Left colon (tissue), 2 donors: ENCODE measurements at regions not wholly inside any gene's neighbourhood (a gene's known extent, or its start where the extent isn't known, plus 50 kb on each side); places are given as distances from the start of the nearest gene placed in this dataset.
"Not testable (repeated sequence)": the region's sequence is repeated elsewhere in the genome, so short reads cannot be mapped to it uniquely, and the experiment has no call there.

Experiments used
- ATAC-seq: fragments of 200-7000 bp; cut with Tn5 transposase; one replicate; pipeline ENCODE4 v1.9.1; 2020; ENCODE audit warnings: mild to moderate bottlenecking, moderate library complexity
- DNase-seq, 2 donors: peaks; one replicate each; pipeline ENCODE4 v3.0.0-alpha.2; 2020
- intact Hi-C, 2 donors: fragments of 100-400 bp; cut with DNase I in 1 of 2; cut with micrococcal nuclease in 1 of 2; formaldehyde crosslinking; loops; one replicate each; pipeline versions ENCODE4 v1.11.2 to v1.14.0; 2022; cut with DNase I, micrococcal nuclease
- donor health status: DM: no; HTN: no; CAD: no.
- donor health status: DM: yes; HTN: yes; CAD: no.

DNA sequence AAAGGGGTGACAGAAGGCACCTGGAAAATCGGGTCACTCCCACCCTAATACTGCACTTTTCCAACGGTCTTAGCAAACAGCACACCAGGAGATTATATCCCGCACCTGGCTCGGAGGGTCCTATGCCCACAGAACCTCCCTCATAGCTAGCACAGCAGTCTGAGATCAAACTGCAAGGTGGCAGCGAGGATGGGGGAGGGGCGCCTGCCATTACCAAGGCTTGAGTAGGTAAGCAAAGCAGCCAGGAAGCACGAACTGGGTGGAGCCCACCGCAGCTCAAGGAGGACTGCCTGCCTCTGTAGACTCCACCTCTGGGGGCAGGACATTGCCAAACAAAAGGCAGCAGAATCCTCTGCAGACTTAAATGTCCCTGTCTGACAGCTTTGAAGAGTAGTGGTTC, 101.8 kb downstream of the TBX20 start:
- ATAC-seq, intact Hi-C loops: not testable (repeated sequence)
- DNase-seq: peak in 1 of 2 donors; percentile 2

- ATAC-seq, DNase-seq, intact Hi-C loops: not testable (repeated sequence)
These were observed 105.9 kb downstream of the TBX20 start for GRCh38 chr7:35148030-35148429.

- DNase-seq, ATAC-seq, intact Hi-C loops: not testable (repeated sequence)
These were observed 104.8 kb upstream of the DPY19L1 start for GRCh38 chr7:35142125-35142524.

DNA sequence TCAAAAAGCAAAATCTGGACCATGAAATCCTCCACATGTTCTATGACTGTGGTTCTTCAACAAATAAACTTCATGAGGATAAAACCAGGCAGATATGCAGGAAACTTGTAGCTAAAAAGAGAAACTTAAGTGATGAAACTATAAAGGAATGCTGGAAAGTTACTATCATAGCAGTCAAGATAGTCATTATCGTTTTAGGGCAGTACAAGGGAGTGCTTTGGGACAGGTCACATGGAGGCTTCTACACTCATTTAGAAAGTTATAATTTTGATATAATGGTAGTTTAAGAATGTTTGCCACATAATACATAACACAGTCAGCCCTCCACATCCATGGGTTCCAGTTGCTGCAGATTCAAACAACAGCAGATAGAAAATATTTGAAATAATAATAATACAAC, 102.0 kb upstream of the DPY19L1 start:
- ATAC-seq, intact Hi-C loops, DNase-seq: not testable (repeated sequence)

DNA sequence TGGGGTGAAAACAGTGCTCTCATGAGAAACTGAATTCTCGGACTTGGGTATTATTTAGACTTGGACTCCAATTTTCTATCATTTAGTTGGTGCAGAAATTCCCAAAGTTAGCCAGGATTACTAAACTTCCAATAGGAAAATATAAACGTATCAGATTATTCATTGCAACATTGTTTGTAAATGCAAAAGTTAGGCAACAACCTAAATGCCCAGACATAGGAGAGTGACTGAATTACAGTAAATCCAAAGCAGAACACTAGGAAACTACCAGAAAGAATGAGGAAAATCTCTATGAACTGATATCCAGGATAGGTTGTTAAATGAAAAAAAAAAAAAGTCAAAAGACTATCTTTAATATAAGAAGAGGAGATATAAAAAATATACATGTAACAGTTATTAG, 96.2 kb upstream of the DPY19L1 start:
- ATAC-seq, DNase-seq, intact Hi-C loops: not testable (repeated sequence)

GRCh38 chr7:35133011-35133410, 95.7 kb upstream of the DPY19L1 start:
- intact Hi-C loops, DNase-seq, ATAC-seq: not testable (repeated sequence)

DNA sequence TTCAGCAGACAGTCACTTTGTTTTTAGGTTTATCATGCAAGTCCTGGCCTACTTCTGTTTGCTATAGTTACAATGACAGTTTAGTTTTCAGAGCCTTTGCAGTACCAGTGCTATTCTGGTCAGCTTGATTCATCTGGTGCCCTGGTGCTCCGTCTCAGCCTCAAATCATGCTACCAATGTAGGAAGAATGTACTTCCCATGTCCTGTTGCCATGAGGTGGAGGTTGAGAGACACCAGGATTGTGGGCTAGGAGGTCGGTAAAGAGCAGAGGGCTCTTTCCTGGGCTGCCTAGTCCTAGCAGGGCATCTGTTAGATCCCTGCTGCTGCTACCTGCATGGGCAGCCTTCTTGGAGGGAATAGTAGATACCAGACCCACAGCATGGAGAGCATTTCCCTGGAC, 91.4 kb upstream of the DPY19L1 start:
- intact Hi-C loops, ATAC-seq: not testable (repeated sequence)

GRCh38 chr7:35118526-35118925, 81.2 kb upstream of the DPY19L1 start:
- DNase-seq, ATAC-seq, intact Hi-C loops: not testable (repeated sequence)

More for the DNA sequence above, 91.4 kb upstream of the DPY19L1 start:
- not testable (repeated sequence) for DNase-seq

GRCh38 chr7:35106667-35107066, 69.4 kb upstream of the DPY19L1 start:
- ATAC-seq, DNase-seq, intact Hi-C loops: not testable (repeated sequence)

DNA sequence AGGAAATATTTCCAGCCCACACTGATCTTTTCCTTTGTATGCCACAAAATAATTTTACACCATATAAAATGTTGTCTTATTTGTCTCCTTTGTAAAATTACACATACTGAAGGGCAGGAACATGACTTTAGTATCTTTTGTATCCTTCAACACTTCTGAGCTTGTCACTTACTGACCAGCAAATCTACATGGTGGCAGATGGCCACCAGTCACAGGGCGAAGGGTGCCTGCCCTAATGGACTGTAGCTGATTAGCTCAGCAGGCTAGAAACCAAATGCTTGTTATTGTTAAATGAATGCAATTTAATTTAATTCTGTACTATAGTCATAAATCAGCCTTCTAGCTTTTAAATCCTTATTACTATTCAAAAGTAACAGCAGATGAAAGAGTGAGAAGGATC, 68.2 kb upstream of the DPY19L1 start:
- DNase-seq, intact Hi-C loops, ATAC-seq: not testable (repeated sequence)

GRCh38 chr7:35102845-35103244, 65.6 kb upstream of the DPY19L1 start:
- intact Hi-C loops, DNase-seq, ATAC-seq: not testable (repeated sequence)

DNA sequence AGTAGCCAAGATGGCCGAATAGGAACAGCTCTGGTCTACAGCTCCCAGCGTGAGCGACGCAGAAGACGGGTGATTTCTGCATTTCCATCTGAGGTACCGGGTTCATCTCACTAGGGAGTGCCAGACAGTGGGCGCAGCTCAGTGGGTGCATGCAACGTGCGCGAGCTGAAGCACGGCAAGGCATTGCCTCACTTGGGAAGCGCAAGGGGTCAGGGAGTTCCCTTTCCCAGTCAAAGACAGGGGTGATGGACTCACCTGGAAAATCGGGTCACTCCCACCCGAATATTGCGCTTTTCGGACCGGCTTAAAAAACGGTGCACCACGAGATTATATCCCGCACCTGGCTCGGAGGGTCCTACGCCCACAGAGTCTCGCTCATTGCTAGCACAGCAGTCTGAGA, 55.7 kb upstream of the DPY19L1 start:
- DNase-seq, intact Hi-C loops, ATAC-seq: not testable (repeated sequence)
